Smooth muscle cell (in vitro differentiated cells): ENCODE measurements at regions not wholly inside any gene's neighbourhood (a gene's known extent, or its start where the extent isn't known, plus 50 kb on each side); places are given as distances from the start of the nearest gene placed in this dataset.
"Not testable (repeated sequence)": the region's sequence is repeated elsewhere in the genome, so short reads cannot be mapped to it uniquely, and the experiment has no call there.

Experiments
- DNase-seq: peaks from one replicate; lab custom pipeline; 2025; ENCODE audit not compliant: unreplicated experiment; lab: John Stamatoyannopoulos, UW
- H2AFZ ChIP-seq: fragments of 200-600 bp; sonication (generic); 2 replicates; pipeline ENCODE4 v1.6.0; 2016; ENCODE audit warnings: antibody characterized with exemption, low read depth, mild to moderate bottlenecking
- H3F3A ChIP-seq: fragments of 200-600 bp; sonication (generic); 2 replicates; pipeline ENCODE4 v1.6.0; 2017; ENCODE audit warnings: antibody characterized with exemption, low read depth
- H3K27ac ChIP-seq: fragments of 200-600 bp; sonication (generic); 2 replicates; pipeline ENCODE4 v1.5.1; 2016; ENCODE audit warnings: low read depth, mild to moderate bottlenecking
- H3K27me3 ChIP-seq: fragments of 200-600 bp; sonication (generic); 2 replicates; pipeline ENCODE4 v1.6.1; 2016; ENCODE audit warnings: low read depth, mild to moderate bottlenecking
- H3K36me3 ChIP-seq: fragments of 200-600 bp; sonication (generic); 2 replicates; pipeline ENCODE4 v1.5.1; 2016; ENCODE audit warnings: low read depth
- H3K4me1 ChIP-seq: fragments of 200-600 bp; sonication (generic); 2 replicates; pipeline ENCODE4 v1.5.1; 2016; ENCODE audit warnings: low read depth
- H3K4me2 ChIP-seq: fragments of 200-600 bp; sonication (generic); 2 replicates; pipeline ENCODE4 v1.6.0; 2016; ENCODE audit warnings: mild to moderate bottlenecking
- H3K4me3 ChIP-seq: fragments of 200-600 bp; sonication (generic); 2 replicates; pipeline ENCODE4 v1.5.1; 2016; ENCODE audit warnings: mild to moderate bottlenecking
- H3K79me2 ChIP-seq: fragments of 200-600 bp; sonication (generic); 2 replicates; pipeline ENCODE4 v1.6.0; 2016; ENCODE audit warnings: low read depth, mild to moderate bottlenecking
- H3K9ac ChIP-seq: fragments of 200-600 bp; sonication (generic); 2 replicates; pipeline ENCODE4 v1.6.0; 2016; ENCODE audit warnings: low read depth
- H3K9me3 ChIP-seq: fragments of 200-600 bp; sonication (generic); replicated peaks from 2 replicates; pipeline ENCODE4 v1.5.1; 2016; ENCODE audit warnings: low read depth
- H4K20me1 ChIP-seq: fragments of 200-600 bp; sonication (generic); 2 replicates; pipeline ENCODE4 v1.6.0; 2016; ENCODE audit warnings: low read depth
- CTCF ChIP-seq: fragments of 200-600 bp; sonication (generic); IDR thresholded peaks from 2 replicates; pipeline ENCODE4 v1.5.1; 2017; ENCODE audit warnings: borderline replicate concordance, mild to moderate bottlenecking, antibody characterized with exemption; ENCODE audit not compliant: insufficient read depth, poor library complexity, severe bottlenecking
- WGBS: methylation state at CpG from one replicate; pipeline ENCODE4 v1.1.7; 2016; ENCODE audit warnings: low lambda C conversion rate; 5-methylcytosine and 5-hydroxymethylcytosine counted together

- Histone ChIP-seq H3K9ac (no peak overlapping the region), H3K4me2 (no peak overlapping the region), H3F3A (no peaks in the 10 kb centered on the region), H3K4me1 (no peaks in the 10 kb centered on the region), H3K79me2 (no peaks in the 10 kb centered on the region), H4K20me1 (no peaks in the 10 kb centered on the region), H3K4me3 (no peak overlapping the region), H3K27me3 (no peaks in the 10 kb centered on the region), H3K27ac (no peak overlapping the region), H3K36me3 (no peaks in the 10 kb centered on the region), H2AFZ (no peak overlapping the region), H3K9me3 (no peaks in the 10 kb centered on the region)
- no peak for DNase-seq
- WGBS, result 97% methylated on average over 27 of the region's 48 CpGs
- TF ChIP-seq CTCF, result no peak
Measured at GRCh38 chrX:65821721-65822496, 154.5 kb downstream of the MSN start.

GRCh38 chrX:65819983-65820382, 152.5 kb downstream of the MSN start:
- not testable (repeated sequence) for H3K9ac ChIP-seq, H3K79me2 ChIP-seq, H3K27me3 ChIP-seq, H3K4me2 ChIP-seq, H4K20me1 ChIP-seq, H2AFZ ChIP-seq, H3K36me3 ChIP-seq, H3K27ac ChIP-seq, H3K4me3 ChIP-seq, DNase-seq, H3F3A ChIP-seq, H3K9me3 ChIP-seq, H3K4me1 ChIP-seq
- WGBS, result 70% methylated on average over 1 of the region's 1 CpG

DNA sequence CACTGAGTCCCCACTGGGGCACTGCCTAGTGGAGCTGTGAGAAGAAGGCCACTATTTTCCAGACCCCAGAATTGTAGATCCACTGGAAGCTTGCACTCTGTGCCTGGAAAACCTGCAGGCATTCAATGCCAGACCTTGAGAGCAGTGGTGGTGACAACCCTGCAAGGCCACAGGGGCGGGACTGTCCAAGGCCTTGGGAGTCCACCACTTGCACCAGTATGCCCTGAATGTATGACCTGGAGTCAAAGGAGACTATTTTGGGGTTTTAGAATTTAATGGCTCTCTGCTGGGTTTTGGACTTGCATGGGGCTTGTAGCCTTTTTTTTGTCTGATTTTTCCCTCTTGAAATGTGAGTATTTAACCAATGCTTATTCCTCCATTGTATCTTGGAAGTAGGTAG, 145.8 kb downstream of the MSN start:
- no peak for TF ChIP-seq CTCF
- Histone ChIP-seq H3K27me3 (no peaks in the 10 kb centered on the region), H3K9ac (no peak overlapping the region), H3K4me1 (no peaks in the 10 kb centered on the region), H3K27ac (no peak overlapping the region), H2AFZ (no peak overlapping the region), H3K79me2 (no peaks in the 10 kb centered on the region), H3K36me3 (no peaks in the 10 kb centered on the region), H3K9me3 (peaks cover 6% of the 10 kb centered on the region), H3K4me2 (no peak overlapping the region), H3F3A (no peaks in the 10 kb centered on the region), H3K4me3 (no peak overlapping the region), H4K20me1 (no peaks in the 10 kb centered on the region)
- DNase-seq, result no peak
- WGBS, result 46% methylated on average over 1 of the region's 1 CpG

- Histone ChIP-seq H3K27ac (no peak overlapping the region), H3F3A (no peaks in the 10 kb centered on the region), H2AFZ (no peak overlapping the region), H3K27me3 (no peaks in the 10 kb centered on the region), H3K79me2 (no peaks in the 10 kb centered on the region), H3K36me3 (no peaks in the 10 kb centered on the region), H3K4me1 (no peaks in the 10 kb centered on the region), H3K9me3 (peaks cover 6% of the 10 kb centered on the region), H3K4me3 (no peak overlapping the region), H3K9ac (no peak overlapping the region), H4K20me1 (no peaks in the 10 kb centered on the region), H3K4me2 (no peak overlapping the region)
- TF ChIP-seq CTCF, result no peak
- DNase-seq, result no peak
Measured at GRCh38 chrX:65811558-65812228, 144.2 kb downstream of the MSN start.
